ENCODE measurements at regions not wholly inside any gene's neighbourhood (a gene's known extent, or its start where the extent isn't known, plus 50 kb on each side); places are given as distances from the start of the nearest gene placed in this dataset.

GRCh38 chr11:92342886-92343285 is 118.3 kb downstream of the FAT3 start:
- TF ChIP-seq, protein P1, sequence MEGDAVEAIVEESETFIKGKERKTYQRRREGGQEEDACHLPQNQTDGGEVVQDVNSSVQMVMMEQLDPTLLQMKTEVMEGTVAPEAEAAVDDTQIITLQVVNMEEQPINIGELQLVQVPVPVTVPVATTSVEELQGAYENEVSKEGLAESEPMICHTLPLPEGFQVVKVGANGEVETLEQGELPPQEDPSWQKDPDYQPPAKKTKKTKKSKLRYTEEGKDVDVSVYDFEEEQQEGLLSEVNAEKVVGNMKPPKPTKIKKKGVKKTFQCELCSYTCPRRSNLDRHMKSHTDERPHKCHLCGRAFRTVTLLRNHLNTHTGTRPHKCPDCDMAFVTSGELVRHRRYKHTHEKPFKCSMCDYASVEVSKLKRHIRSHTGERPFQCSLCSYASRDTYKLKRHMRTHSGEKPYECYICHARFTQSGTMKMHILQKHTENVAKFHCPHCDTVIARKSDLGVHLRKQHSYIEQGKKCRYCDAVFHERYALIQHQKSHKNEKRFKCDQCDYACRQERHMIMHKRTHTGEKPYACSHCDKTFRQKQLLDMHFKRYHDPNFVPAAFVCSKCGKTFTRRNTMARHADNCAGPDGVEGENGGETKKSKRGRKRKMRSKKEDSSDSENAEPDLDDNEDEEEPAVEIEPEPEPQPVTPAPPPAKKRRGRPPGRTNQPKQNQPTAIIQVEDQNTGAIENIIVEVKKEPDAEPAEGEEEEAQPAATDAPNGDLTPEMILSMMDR (conservative IDR thresholded peaks at IDR 0.05 in 1 of 2, IDR thresholded peaks at IDR 0.05 in 1 of 2; ENCODE audit: extremely low read depth in 1 of 2, insufficient read depth in 1 of 2, low read depth in 1 of 2, low read length in 2 of 2): no peak
- no peak for TF ChIP-seq EZH2 (IDR thresholded peaks at IDR 0.05; ENCODE audit: borderline replicate concordance, low read length)
